Lung (tissue), 11 donors: ENCODE measurements at regions not wholly inside any gene's neighbourhood (a gene's known extent, or its start where the extent isn't known, plus 50 kb on each side); places are given as distances from the start of the nearest gene placed in this dataset.

ENCODE experiments used
- ATAC-seq: fragments of 200-7000 bp; cut with Tn5 transposase; one replicate; pipeline ENCODE4 v1.9.1; 2020; ENCODE audit warnings: moderate number of reproducible peaks; ENCODE audit not compliant: insufficient read depth, low FRiP score
- DNase-seq, 3 donors: peaks; one replicate each; pipeline ENCODE4 v3.0.0-alpha.2; 2013 to 2017
- H3K27ac ChIP-seq, 2 donors: one replicate each; pipeline ENCODE4 v1.5.1; 2013; ENCODE audit warnings: mild to moderate bottlenecking in 2 of 2, moderate library complexity in 2 of 2, control low read depth in 1 of 2, inconsistent platforms in 1 of 2, low read depth in 1 of 2, low read length in 1 of 2
- H3K27me3 ChIP-seq, 3 donors: one replicate each; pipeline ENCODE4 v1.5.1; 2013; ENCODE audit warnings: low read length in 2 of 3; ENCODE audit not compliant: control insufficient read depth in 3 of 3, insufficient read depth in 3 of 3
- H3K36me3 ChIP-seq, 4 donors: one replicate each; pipeline ENCODE4 v1.5.1; 2013; ENCODE audit warnings: low read length in 4 of 4, mild to moderate bottlenecking in 1 of 4, moderate library complexity in 1 of 4; ENCODE audit not compliant: control insufficient read depth in 4 of 4, insufficient read depth in 4 of 4
- H3K4me1 ChIP-seq, 5 donors: one replicate each; pipeline ENCODE4 v1.5.1; 2013; ENCODE audit warnings: low read length in 5 of 5, mild to moderate bottlenecking in 2 of 5, moderate library complexity in 1 of 5; ENCODE audit not compliant: control insufficient read depth in 5 of 5, insufficient read depth in 5 of 5
- H3K4me3 ChIP-seq: one replicate; pipeline ENCODE4 v1.5.1; 2013; ENCODE audit warnings: mild to moderate bottlenecking, control low read depth, moderate library complexity
- H3K9ac ChIP-seq, 2 donors: one replicate each; pipeline ENCODE4 v1.5.1; 2013; ENCODE audit warnings: low read length in 2 of 2, control low read depth in 1 of 2; ENCODE audit not compliant: insufficient read depth in 1 of 2
- H3K9me3 ChIP-seq, 4 donors: one replicate each; pipeline ENCODE4 v1.5.1; 2013; ENCODE audit warnings: low read length in 3 of 4, mild to moderate bottlenecking in 1 of 4, moderate library complexity in 1 of 4; ENCODE audit not compliant: control insufficient read depth in 4 of 4, insufficient read depth in 3 of 4
- WGBS, 2 donors: extraction: QIAGEN DNeasy Blood & Tissue Kit; methylation state at CpG; one replicate each; pipeline ENCODE4 v1.1.7; 2013; 5-methylcytosine and 5-hydroxymethylcytosine counted together
- TF ChIP-seq, protein P1 (sequence below): IDR thresholded peaks from 2 replicates; pipeline ENCODE4 v1.5.1; 2012; ENCODE audit warnings: mild to moderate bottlenecking; ENCODE audit errors: control extremely low read depth, extremely low read depth
- donor health status: control.
- donor health status: control.
- donor health status: Bipolar disorder and iron deficiency.
- donor health status: healthy.
- donor health status: DM: yes; HTN: yes; CAD: no.

GRCh38 chr1:239185245-239185619 lies 201.1 kb upstream of the CHRM3 start:
- no peak for DNase-seq
- 65 to 78% methylated on average over 1 of the region's 1 CpG for WGBS, 2 donors
- Histone ChIP-seq H3K36me3 (no peaks in the 10 kb centered on the region), H3K4me3 (no peak overlapping the region), H3K27me3 (no peaks in the 10 kb centered on the region), H3K9ac (no peak overlapping the region), H3K9me3 (no peaks in the 10 kb centered on the region), H3K27ac (no peak overlapping the region), H3K4me1 (no peaks in the 10 kb centered on the region)
- TF ChIP-seq, protein P1, sequence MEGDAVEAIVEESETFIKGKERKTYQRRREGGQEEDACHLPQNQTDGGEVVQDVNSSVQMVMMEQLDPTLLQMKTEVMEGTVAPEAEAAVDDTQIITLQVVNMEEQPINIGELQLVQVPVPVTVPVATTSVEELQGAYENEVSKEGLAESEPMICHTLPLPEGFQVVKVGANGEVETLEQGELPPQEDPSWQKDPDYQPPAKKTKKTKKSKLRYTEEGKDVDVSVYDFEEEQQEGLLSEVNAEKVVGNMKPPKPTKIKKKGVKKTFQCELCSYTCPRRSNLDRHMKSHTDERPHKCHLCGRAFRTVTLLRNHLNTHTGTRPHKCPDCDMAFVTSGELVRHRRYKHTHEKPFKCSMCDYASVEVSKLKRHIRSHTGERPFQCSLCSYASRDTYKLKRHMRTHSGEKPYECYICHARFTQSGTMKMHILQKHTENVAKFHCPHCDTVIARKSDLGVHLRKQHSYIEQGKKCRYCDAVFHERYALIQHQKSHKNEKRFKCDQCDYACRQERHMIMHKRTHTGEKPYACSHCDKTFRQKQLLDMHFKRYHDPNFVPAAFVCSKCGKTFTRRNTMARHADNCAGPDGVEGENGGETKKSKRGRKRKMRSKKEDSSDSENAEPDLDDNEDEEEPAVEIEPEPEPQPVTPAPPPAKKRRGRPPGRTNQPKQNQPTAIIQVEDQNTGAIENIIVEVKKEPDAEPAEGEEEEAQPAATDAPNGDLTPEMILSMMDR = no peak
- ATAC-seq = no peak

GRCh38 chr1:239184561-239185244 lies 201.7 kb upstream of the CHRM3 start:
- no peak overlapping the region for H3K9ac ChIP-seq
- H3K27ac ChIP-seq = no peak overlapping the region
- H3K4me1 ChIP-seq = no peaks in the 10 kb centered on the region
- DNase-seq (peak in 1 of 3 donors; percentile 2), ATAC-seq (no peak)
- H3K36me3 ChIP-seq = no peaks in the 10 kb centered on the region
- no peaks in the 10 kb centered on the region for H3K27me3 ChIP-seq
- TF ChIP-seq, protein P1 = no peak
- no peak overlapping the region for H3K4me3 ChIP-seq
- H3K9me3 ChIP-seq = no peaks in the 10 kb centered on the region

DNA sequence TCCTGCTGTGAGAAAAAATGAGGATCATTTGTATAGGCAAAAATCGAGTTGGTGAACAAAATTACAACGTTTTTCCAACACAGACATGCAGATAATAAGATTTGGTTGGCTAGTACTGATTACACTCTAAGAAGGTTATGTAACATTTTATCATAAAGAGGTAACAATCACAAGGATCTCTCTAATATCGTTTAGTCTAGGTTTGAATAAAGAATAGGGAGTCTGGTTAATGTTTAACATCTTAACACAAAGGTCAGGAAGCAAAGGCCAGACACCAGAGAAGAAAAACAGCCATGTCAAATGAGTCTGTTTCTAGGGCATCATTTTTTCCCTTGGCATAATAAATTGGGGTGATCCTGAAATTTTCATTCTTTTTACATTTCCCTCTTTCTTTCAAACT lies 207.4 kb upstream of the CHRM3 start:
- ATAC-seq (no peak), DNase-seq (no peak)
- 46 to 71% methylated on average over 3 of the region's 3 CpGs for WGBS, 2 donors
- H3K9me3 ChIP-seq = no peaks in the 10 kb centered on the region
- no peaks in the 10 kb centered on the region for H3K4me1 ChIP-seq
- no peak overlapping the region for H3K9ac ChIP-seq
- no peaks in the 10 kb centered on the region for H3K27me3 ChIP-seq
- H3K27ac ChIP-seq = no peak overlapping the region
- H3K4me3 ChIP-seq = no peak overlapping the region
- TF ChIP-seq, protein P1 = no peak
- no peaks in the 10 kb centered on the region for H3K36me3 ChIP-seq

- no peaks in the 10 kb centered on the region for H3K4me1 ChIP-seq
- no peaks in the 10 kb centered on the region for H3K27me3 ChIP-seq
- DNase-seq = no peak
- H3K4me3 ChIP-seq = no peak overlapping the region
- TF ChIP-seq, protein P1 = no peak
- H3K36me3 ChIP-seq = no peaks in the 10 kb centered on the region
- WGBS, 2 donors = 85% methylated on average over 3 of the region's 3 CpGs
- H3K27ac ChIP-seq = no peak overlapping the region
- ATAC-seq = no peak
- H3K9me3 ChIP-seq = no peaks in the 10 kb centered on the region
- no peak overlapping the region for H3K9ac ChIP-seq
Measured at GRCh38 chr1:239174880-239175279, 211.5 kb upstream of the CHRM3 start.
